Dermis blood vessel endothelial cell (primary cell): ENCODE measurements at regions not wholly inside any gene's neighbourhood (a gene's known extent, or its start where the extent isn't known, plus 50 kb on each side); places are given as distances from the start of the nearest gene placed in this dataset.
"Not testable (repeated sequence)": the region's sequence is repeated elsewhere in the genome, so short reads cannot be mapped to it uniquely, and the experiment has no call there.

Source experiments
- DNase-seq: peaks from one replicate; pipeline ENCODE4 v3.0.0; 2010

- DNase-seq: peak; percentile 86
Measured at GRCh38 chr4:101730291-101731117, 60.0 kb upstream of the BANK1 start.

- no peak for DNase-seq
Measured at GRCh38 chr4:101727238-101727637, 63.3 kb upstream of the BANK1 start.

- no peak for DNase-seq
Measured at GRCh38 chr4:101724093-101724492, 66.4 kb upstream of the BANK1 start.

- DNase-seq: no peak
Measured at GRCh38 chr4:101718810-101719209, 71.7 kb upstream of the BANK1 start.

- no peak for DNase-seq
Measured at GRCh38 chr4:101711590-101712260, 78.8 kb upstream of the BANK1 start.

GRCh38 chr4:101710806-101711205 is 79.7 kb upstream of the BANK1 start:
- no peak for DNase-seq

- no peak for DNase-seq
Measured at GRCh38 chr4:101708293-101709039, 82.1 kb upstream of the BANK1 start.

GRCh38 chr4:101707596-101707995 is 82.9 kb upstream of the BANK1 start:
- DNase-seq: no peak

- DNase-seq: no peak
Measured at GRCh38 chr4:101706535-101707057, 83.9 kb upstream of the BANK1 start.

GRCh38 chr4:101701551-101701950 is 89.0 kb upstream of the BANK1 start:
- DNase-seq: no peak

- no peak for DNase-seq
Measured at GRCh38 chr4:101699441-101700124, 90.9 kb upstream of the BANK1 start.

GRCh38 chr4:101697266-101697665 is 93.3 kb upstream of the BANK1 start:
- DNase-seq: no peak

- DNase-seq: no peak
Measured at GRCh38 chr4:101696276-101697010, 94.1 kb upstream of the BANK1 start.

GRCh38 chr4:101695176-101695575 is 95.4 kb upstream of the BANK1 start:
- DNase-seq: no peak

- not testable (repeated sequence) for DNase-seq
Measured at GRCh38 chr4:101694403-101694802, 96.1 kb upstream of the BANK1 start.

GRCh38 chr4:101693842-101694398 is 96.6 kb upstream of the BANK1 start:
- no peak for DNase-seq

GRCh38 chr4:101689220-101689619 is 101.3 kb upstream of the BANK1 start:
- no peak for DNase-seq

- DNase-seq: no peak
Measured at GRCh38 chr4:101685126-101685525, 105.4 kb upstream of the BANK1 start.

- no peak for DNase-seq
Measured at GRCh38 chr4:101682946-101683345, 107.6 kb upstream of the BANK1 start.

GRCh38 chr4:101678180-101678579 is 112.3 kb upstream of the BANK1 start:
- DNase-seq: no peak

GRCh38 chr4:101670897-101671296 is 119.6 kb upstream of the BANK1 start:
- no peak for DNase-seq

GRCh38 chr4:101670370-101670769 is 120.2 kb upstream of the BANK1 start:
- DNase-seq: no peak
